ENCODE measurements at regions not wholly inside any gene's neighbourhood (a gene's known extent, or its start where the extent isn't known, plus 50 kb on each side); places are given as distances from the start of the nearest gene placed in this dataset.
A peak's percentile ranks its signal among the peaks of the same experiment; 100 is the strongest.
"Not testable (repeated sequence)": the region's sequence is repeated elsewhere in the genome, so short reads cannot be mapped to it uniquely, and the experiment has no call there.

- DNase-seq (ENCODE audit: low spot score) = no peak
Measured at GRCh38 chr3:106263546-106263945, 394.7 kb upstream of the CBLB start.

DNA sequence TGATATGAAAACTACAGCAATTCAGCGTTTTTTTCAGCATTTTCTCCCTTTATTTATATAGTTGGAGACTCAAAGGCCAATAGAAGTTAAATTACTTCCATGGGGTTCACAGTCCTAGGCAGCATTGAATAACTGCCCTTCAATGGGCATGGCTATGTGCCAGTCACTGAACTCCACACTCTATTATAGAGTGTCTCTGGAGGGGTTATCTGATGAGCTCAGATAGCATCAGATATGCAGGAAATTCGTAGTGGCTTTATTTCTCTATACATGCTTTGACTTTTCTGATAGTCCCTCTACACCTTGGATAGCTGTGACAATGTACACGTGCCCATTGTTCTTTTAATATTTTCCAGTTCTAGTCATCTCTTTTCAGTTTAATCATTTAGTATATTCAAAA lies 396.9 kb upstream of the CBLB start:
- DNase-seq (ENCODE audit: low spot score) = no peak

GRCh38 chr3:106268696-106269095 lies 399.9 kb upstream of the CBLB start:
- no peak for DNase-seq (ENCODE audit: low spot score)

- DNase-seq (ENCODE audit: low spot score) = no peak
Measured at GRCh38 chr3:106272302-106272701, 403.5 kb upstream of the CBLB start.

DNA sequence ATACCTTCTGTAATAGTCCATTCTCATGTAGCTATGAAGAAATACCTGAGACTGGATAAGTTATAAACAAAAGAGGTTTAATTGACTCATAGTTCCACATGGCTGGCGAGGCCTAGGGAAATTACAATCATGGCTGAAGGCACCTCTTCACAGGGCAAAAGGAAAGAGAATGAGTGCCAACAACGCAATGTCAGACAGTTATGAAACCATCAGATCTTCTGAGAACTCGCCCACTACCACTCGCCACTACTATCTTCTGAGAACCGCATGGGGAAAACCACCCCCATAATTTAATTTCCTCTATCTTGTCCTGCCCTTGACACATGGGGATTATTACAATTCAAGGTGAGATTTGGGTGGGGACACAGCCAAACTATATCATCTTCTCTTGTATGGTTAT lies 406.8 kb upstream of the CBLB start:
- no peak for DNase-seq (ENCODE audit: low spot score)

DNA sequence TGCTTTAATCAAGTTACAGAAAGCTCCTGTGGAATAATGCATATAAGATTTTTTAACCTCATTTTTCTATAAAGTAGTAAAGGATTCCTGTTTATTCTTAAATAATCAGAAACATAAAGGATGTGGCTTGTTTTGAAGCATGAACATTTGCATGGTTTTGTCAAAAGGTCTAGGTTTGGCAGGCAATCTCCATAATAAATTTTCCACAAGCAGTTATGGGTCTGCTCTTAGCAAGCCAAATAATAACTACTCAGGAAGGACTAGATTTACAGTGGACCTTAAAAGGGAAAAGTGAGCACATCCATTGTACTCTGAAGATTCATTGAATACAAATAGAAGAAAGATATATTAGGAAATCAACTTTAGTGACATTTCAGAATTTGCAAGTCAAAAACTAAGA lies 407.3 kb upstream of the CBLB start:
- no peak for DNase-seq (ENCODE audit: low spot score)

- DNase-seq (ENCODE audit: low spot score) = no peak
Measured at GRCh38 chr3:106276755-106277612, 408.2 kb upstream of the CBLB start.

DNA sequence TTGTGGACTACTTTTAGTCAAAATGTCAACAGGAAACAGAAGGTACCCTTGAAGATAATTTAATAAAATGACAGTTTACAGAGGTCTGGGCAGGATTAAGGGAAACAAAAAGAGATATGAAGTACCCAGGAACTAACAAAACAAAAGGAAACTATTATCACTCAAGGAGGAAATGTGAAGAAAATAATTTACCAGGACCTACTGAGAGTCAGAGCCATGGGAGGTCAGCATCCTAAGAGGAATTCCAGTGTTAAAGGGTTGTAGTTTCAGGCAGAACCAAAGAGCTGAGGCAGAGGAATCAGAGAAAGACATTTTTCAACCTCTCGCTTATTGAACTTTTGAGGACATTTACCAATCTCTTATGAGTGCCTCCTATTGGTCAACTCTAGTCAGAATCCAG lies 408.9 kb upstream of the CBLB start:
- DNase-seq (ENCODE audit: low spot score) = no peak

- DNase-seq (ENCODE audit: low spot score) = no peak
Measured at GRCh38 chr3:106281221-106281620, 412.4 kb upstream of the CBLB start.

GRCh38 chr3:106282943-106283342 lies 414.1 kb upstream of the CBLB start:
- DNase-seq (ENCODE audit: low spot score) = no peak

DNA sequence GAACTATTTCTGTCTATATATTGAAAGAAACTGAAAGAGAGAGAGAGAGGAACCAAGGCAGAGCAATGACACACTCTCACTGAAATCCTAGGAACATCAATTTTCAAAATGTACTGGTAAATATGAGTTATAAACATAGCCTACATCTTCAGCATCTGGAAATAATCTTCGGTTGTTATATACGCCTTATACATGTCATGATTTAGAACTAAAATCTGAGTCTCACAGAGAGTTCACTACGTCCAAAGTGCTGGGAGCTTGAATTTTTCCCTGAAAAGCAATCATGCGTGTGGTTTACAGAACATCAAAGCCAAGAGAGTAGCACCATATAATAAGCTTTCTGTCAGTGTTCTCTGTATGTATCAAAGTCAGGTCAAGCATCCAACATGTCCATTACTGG lies 420.0 kb upstream of the CBLB start:
- DNase-seq (ENCODE audit: low spot score) = no peak

- DNase-seq (ENCODE audit: low spot score) = no peak
Measured at GRCh38 chr3:106290304-106290997, 421.6 kb upstream of the CBLB start.

DNA sequence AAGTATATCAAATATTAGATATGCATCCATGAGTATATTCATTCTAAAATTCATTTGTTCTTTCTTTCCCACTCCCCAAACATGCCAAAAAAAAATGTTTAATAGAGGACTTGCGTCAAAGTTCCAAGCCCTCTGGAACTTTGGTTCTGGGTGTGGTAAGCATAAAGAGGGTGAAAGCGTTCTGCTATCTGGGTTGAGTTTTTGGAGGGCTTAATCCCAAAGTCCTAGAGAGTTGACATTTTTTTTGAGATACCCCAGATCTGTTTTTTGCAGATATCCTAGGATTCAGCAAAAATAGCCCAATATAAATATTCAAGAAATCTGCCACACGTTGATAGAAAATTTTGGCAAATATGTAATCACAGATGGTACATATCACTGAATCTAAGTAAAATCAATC lies 424.3 kb upstream of the CBLB start:
- DNase-seq (ENCODE audit: low spot score) = no peak

- no peak for DNase-seq (ENCODE audit: low spot score)
Measured at GRCh38 chr3:106294121-106294520, 425.3 kb upstream of the CBLB start.

- no peak for DNase-seq (ENCODE audit: low spot score)
Measured at GRCh38 chr3:106296062-106296461, 427.2 kb upstream of the CBLB start.

GRCh38 chr3:106299300-106300098 lies 430.7 kb upstream of the CBLB start:
- DNase-seq (ENCODE audit: low spot score) = peak; percentile 54

DNA sequence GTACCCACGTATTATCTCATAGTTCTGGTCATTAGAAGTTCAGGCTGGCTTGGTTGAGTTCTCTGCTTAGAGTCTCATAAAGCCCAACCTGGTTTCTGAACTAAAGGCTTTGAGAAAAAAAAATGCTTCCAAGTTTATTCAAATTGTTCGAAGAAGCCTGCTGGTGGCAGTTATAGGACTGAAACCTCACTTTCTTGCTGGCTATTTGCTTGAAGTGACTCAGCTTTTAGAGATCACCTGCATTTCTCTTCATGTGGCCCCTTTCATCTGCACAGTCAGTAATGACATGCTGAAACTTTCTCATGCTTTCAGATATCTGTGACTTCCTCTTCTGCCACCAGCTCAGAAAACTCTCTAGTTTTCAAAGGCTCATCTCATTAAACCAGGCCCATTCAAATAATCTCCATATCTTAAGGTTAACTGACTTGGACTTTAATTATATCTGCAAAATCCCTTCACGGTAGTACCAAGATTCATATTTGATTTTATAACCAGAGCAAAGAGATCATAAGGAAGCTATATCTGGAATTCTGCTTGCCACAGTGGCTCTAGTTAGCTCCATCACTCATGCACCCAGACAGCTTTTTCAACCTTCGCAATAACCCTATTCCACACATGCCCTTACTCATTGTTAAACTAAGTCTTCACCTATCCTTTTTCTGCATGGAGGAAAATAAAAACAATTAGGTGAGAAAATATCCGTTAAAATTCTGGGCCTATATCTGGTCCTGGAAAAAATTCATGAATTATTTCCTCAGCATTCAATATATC lies 433.8 kb upstream of the CBLB start:
- no peak for DNase-seq (ENCODE audit: low spot score)

GRCh38 chr3:106303766-106304165 lies 435.0 kb upstream of the CBLB start:
- no peak for DNase-seq (ENCODE audit: low spot score)

DNA sequence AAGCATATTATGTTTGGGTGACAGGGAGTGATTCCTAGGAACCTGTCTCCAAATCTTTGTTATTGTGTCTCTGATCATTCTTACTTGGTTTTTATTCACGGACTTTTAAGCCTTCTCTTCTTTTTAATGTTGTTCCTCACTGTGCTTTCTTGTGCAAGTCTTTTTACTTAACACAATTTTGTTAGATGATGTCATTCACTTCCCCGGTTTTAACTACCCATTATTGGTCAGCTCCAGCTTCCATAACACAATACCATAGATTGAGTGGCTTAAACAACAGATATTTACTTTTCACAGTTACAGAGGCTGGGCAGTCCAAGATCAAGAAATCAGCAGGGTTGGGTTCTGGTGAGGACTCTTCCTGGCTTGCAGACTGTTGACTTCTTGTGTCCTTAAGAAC lies 436.3 kb upstream of the CBLB start:
- no peak for DNase-seq (ENCODE audit: low spot score)

GRCh38 chr3:106305882-106306435 lies 437.1 kb upstream of the CBLB start:
- no peak for DNase-seq (ENCODE audit: low spot score)

GRCh38 chr3:106309274-106309673 lies 440.5 kb upstream of the CBLB start:
- DNase-seq (ENCODE audit: low spot score) = no peak

DNA sequence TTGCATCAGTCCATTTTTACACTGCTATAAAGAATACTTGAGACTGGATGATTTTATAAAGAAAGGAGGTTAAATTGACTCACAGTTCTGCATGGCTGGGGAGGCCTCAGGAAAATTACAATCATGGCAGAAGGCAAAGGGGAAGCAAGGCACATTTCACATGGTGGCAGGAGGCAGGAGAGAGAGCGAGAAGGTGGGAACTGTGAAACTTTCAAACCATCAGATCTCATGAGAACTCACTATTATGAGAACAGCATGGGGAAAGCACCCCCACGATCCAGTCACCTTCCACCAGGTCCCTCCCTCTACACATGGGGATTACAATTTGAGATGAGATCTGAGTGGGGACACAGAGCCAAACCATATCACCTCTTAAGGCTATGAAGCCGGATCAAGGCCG lies 441.0 kb upstream of the CBLB start:
- DNase-seq (ENCODE audit: low spot score) = not testable (repeated sequence)
